ENCODE measurements at regions not wholly inside any gene's neighbourhood (a gene's known extent, or its start where the extent isn't known, plus 50 kb on each side); places are given as distances from the start of the nearest gene placed in this dataset.

DNA sequence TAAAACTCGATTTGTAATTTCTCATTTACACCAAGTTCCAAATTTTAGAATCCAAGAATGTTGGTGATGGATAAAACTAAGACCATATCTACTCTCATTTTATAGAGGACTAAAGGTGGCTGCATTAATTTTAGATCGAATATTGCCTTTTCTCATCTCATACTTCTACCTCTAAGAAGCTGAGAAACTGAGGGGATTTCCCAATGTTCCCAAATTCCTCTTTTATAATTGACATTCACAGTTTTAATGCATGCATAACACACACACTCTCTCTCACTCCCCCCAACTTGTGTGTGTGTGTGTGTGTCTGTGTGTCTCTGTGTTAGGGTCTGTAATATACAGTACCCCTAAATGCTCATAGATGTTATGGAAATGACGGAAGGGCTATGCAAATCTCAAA lies 328.8 kb upstream of the SLC14A2 start:
- H2BK120ac ChIP-seq (ENCODE audit: low read depth, low read length) = no peak overlapping the region
- no peak overlapping the region for H3K18ac ChIP-seq (ENCODE audit: low read depth, low read length)
- no peak overlapping the region for H3K4me2 ChIP-seq (ENCODE audit: low read depth, low read length)
- intact Hi-C loops (cut with micrococcal nuclease) (no loop called here), dilution Hi-C loops (cut with HindIII; ENCODE audit: low sequenced_read_pairs, unreplicated experiment) (no loop called here), in situ Hi-C loops (cut with MboI; ENCODE audit: low sequenced_read_pairs) (no loop called here)
- TF ChIP-seq MAZ (IDR thresholded peaks at IDR 0.05; ENCODE audit: borderline replicate concordance, low read depth, low read length) = no peak
- no peak overlapping the region for H3K56ac ChIP-seq (ENCODE audit: extremely low read depth, insufficient read depth, low read length)
- no peak overlapping the region for H4K5ac ChIP-seq (ENCODE audit: low read depth, low read length)
- H3K27me3 ChIP-seq (ENCODE audit: control insufficient read depth, insufficient read depth, low read length) = peaks cover 8% of the 10 kb centered on the region
- H2BK20ac ChIP-seq (ENCODE audit: low read depth, low read length) = no peak overlapping the region
- no peak overlapping the region for H3K23ac ChIP-seq (ENCODE audit: low read depth, low read length)
- H3K4me3 ChIP-seq (ENCODE audit: insufficient read depth, low read depth, low read length) = no peak overlapping the region
- no peaks in the 10 kb centered on the region for H3K9me1 ChIP-seq (ENCODE audit: insufficient read depth, low read length)
- no peak overlapping the region for H2AFZ ChIP-seq (replicated peaks; ENCODE audit: low read length, poor library complexity)
- no peak overlapping the region for H3K4ac ChIP-seq (ENCODE audit: low read depth, low read length)
- H4K91ac ChIP-seq (ENCODE audit: insufficient read depth, low read depth, low read length) = no peak overlapping the region
- H3K9ac ChIP-seq (ENCODE audit: low read depth, low read length) = no peak overlapping the region
- no peak overlapping the region for H4K8ac ChIP-seq (ENCODE audit: low read depth in 2 of 2, low read length in 2 of 2)
- ChIA-PET CTCF (interaction anchor here (0.9 kb wide), 1 partner anchor 11 kb away, joined by 3 read pairs; no protein-coding TSS in a partner anchor), POLR2A (ENCODE audit: unreplicated experiment) (no interaction called here)
- WGBS, 2 experiments (ENCODE audit: extremely low coverage in 2 of 2, insufficient read length in 1 of 2) = 60% methylated on average over 1 of the region's 3 CpGs; no CpG with 5 or more reads in 1 of the 2 experiments
- DNase-seq (no peak), ATAC-seq (ENCODE audit: low read depth) (no peak)
- H2AK5ac ChIP-seq (ENCODE audit: low read depth, low read length) = no peak overlapping the region
- no peaks in the 10 kb centered on the region for H3K4me1 ChIP-seq (ENCODE audit: control insufficient read depth, insufficient read depth, low read length)
- no peaks in the 10 kb centered on the region for H3K79me1 ChIP-seq (ENCODE audit: low read depth in 1 of 2, low read length in 2 of 2)
- no peak overlapping the region for H3K27ac ChIP-seq (ENCODE audit: insufficient read depth, low read length)
- no peak overlapping the region for H2BK5ac ChIP-seq (ENCODE audit: low read depth, low read length, poor library complexity, severe bottlenecking)
- H2AK9ac ChIP-seq (replicated peaks; ENCODE audit: low read depth, low read length, poor library complexity) = no peak overlapping the region
- H2BK15ac ChIP-seq (ENCODE audit: low read depth, low read length) = no peak overlapping the region
- BruUV-seq (replicated peaks) = no TSS peak
- no peak overlapping the region for H3K14ac ChIP-seq (replicated peaks; ENCODE audit: low read depth, low read length)
- H3K9me3 ChIP-seq (ENCODE audit: control insufficient read depth, insufficient read depth, low read length) = no peaks in the 10 kb centered on the region
- no peaks in the 10 kb centered on the region for H4K20me1 ChIP-seq (ENCODE audit: insufficient read depth, low read length)
- no peaks in the 10 kb centered on the region for H3K36me3 ChIP-seq (ENCODE audit: control insufficient read depth, insufficient read depth, low read length)

All from IMR-90 (cell line).